ENCODE measurements at regions not wholly inside any gene's neighbourhood (a gene's known extent, or its start where the extent isn't known, plus 50 kb on each side); places are given as distances from the start of the nearest gene placed in this dataset.
"Not testable (repeated sequence)": the region's sequence is repeated elsewhere in the genome, so short reads cannot be mapped to it uniquely, and the experiment has no call there.

GRCh38 chr14:44847526-44848309, 114.0 kb downstream of the KLHL28 start:
- H3K27ac ChIP-seq, result no peak overlapping the region
- H3K4me1 ChIP-seq, result no peaks in the 10 kb centered on the region
- H3K4me3 ChIP-seq, result no peak overlapping the region
- TF ChIP-seq CTCF (IDR thresholded peaks at IDR 0.05), result no peak
- intact Hi-C loops (cut with DNase I), result no loop called here
- ATAC-seq (no peak), DNase-seq (no peak)
- H3K27me3 ChIP-seq, result peaks cover 3% of the 10 kb centered on the region
- no peaks in the 10 kb centered on the region for H3K36me3 ChIP-seq
- no peaks in the 10 kb centered on the region for H3K9me3 ChIP-seq

GRCh38 chr14:44846232-44846824, 115.4 kb downstream of the KLHL28 start:
- Histone ChIP-seq H3K36me3 (no peaks in the 10 kb centered on the region), H3K27me3 (peaks cover 3% of the 10 kb centered on the region), H3K27ac (no peak overlapping the region), H3K4me3 (no peak overlapping the region), H3K9me3 (no peaks in the 10 kb centered on the region), H3K4me1 (no peaks in the 10 kb centered on the region)
- TF ChIP-seq CTCF (IDR thresholded peaks at IDR 0.05), result peak; percentile 76
- intact Hi-C loops (cut with DNase I), result no loop called here
- peak; percentile 71 for ATAC-seq
- no peak for DNase-seq

GRCh38 chr14:44835928-44836327, 125.8 kb downstream of the KLHL28 start:
- H3K27ac ChIP-seq; H3K9me3 ChIP-seq; H3K36me3 ChIP-seq; ATAC-seq; H3K4me1 ChIP-seq; intact Hi-C loops (cut with DNase I); H3K27me3 ChIP-seq; H3K4me3 ChIP-seq; DNase-seq: not testable (repeated sequence)

- Histone ChIP-seq H3K4me3 (no peak overlapping the region), H3K9me3 (no peaks in the 10 kb centered on the region), H3K27ac (no peak overlapping the region), H3K36me3 (no peaks in the 10 kb centered on the region), H3K27me3 (no peaks in the 10 kb centered on the region), H3K4me1 (no peaks in the 10 kb centered on the region)
- TF ChIP-seq CTCF (IDR thresholded peaks at IDR 0.05), result no peak
- intact Hi-C loops (cut with DNase I), result no loop called here
- DNase-seq (no peak), ATAC-seq (no peak)
Observed at GRCh38 chr14:44833376-44834060, 128.2 kb downstream of the KLHL28 start.

- Histone ChIP-seq H3K27me3 (no peaks in the 10 kb centered on the region), H3K27ac (no peak overlapping the region), H3K4me1 (no peaks in the 10 kb centered on the region), H3K9me3 (no peaks in the 10 kb centered on the region), H3K4me3 (no peak overlapping the region), H3K36me3 (no peaks in the 10 kb centered on the region)
- no peak for TF ChIP-seq CTCF (IDR thresholded peaks at IDR 0.05)
- no peak for DNase-seq
- intact Hi-C loops (cut with DNase I), result no loop called here
- ATAC-seq, result no peak
Observed at GRCh38 chr14:44830371-44830770, 131.4 kb downstream of the KLHL28 start.

GRCh38 chr14:44829021-44829420, 132.7 kb downstream of the KLHL28 start:
- no peak for DNase-seq
- Histone ChIP-seq H3K9me3 (no peaks in the 10 kb centered on the region), H3K36me3 (no peaks in the 10 kb centered on the region), H3K4me3 (no peak overlapping the region), H3K4me1 (no peaks in the 10 kb centered on the region), H3K27me3 (no peaks in the 10 kb centered on the region), H3K27ac (no peak overlapping the region)
- no peak for ATAC-seq
- TF ChIP-seq CTCF (IDR thresholded peaks at IDR 0.05), result no peak
- intact Hi-C loops (cut with DNase I), result no loop called here

Data from upper lobe of right lung (tissue), 1 donor.